ENCODE measurements at regions not wholly inside any gene's neighbourhood (a gene's known extent, or its start where the extent isn't known, plus 50 kb on each side); places are given as distances from the start of the nearest gene placed in this dataset.

- TF ChIP-seq NFRKB (IDR thresholded peaks at IDR 0.05) (no peak), FOXK2 (IDR thresholded peaks at IDR 0.05) (no peak), BHLHE40 (IDR thresholded peaks at IDR 0.05; ENCODE audit: borderline replicate concordance) (no peak), FOXM1 (IDR thresholded peaks at IDR 0.05; ENCODE audit: borderline replicate concordance) (no peak), SP1 (IDR thresholded peaks at IDR 0.05) (no peak), ELF4 (IDR thresholded peaks at IDR 0.05) (no peak), SUZ12 (IDR thresholded peaks at IDR 0.05) (no peak), HDGF (IDR thresholded peaks at IDR 0.05; ENCODE audit: borderline replicate concordance) (no peak), TARDBP (IDR thresholded peaks at IDR 0.05) (no peak), ARNT (IDR thresholded peaks at IDR 0.05) (no peak), FOXA1 (IDR thresholded peaks at IDR 0.05) (no peak), ZNF384 (IDR thresholded peaks at IDR 0.05) (no peak), CTBP1 (IDR thresholded peaks at IDR 0.05; ENCODE audit: borderline replicate concordance) (no peak)
These were observed 145.5 kb upstream of the DUSP21 start for GRCh38 chrX:44698357-44698756.

All from HEK293T (cell line).